H9 (cell line): ENCODE measurements at regions not wholly inside any gene's neighbourhood (a gene's known extent, or its start where the extent isn't known, plus 50 kb on each side); places are given as distances from the start of the nearest gene placed in this dataset.

Experiments
- DNase-seq: peaks from one replicate; pipeline ENCODE4 v3.0.0-alpha.2; 2017
- H2AFZ ChIP-seq: one replicate; pipeline ENCODE4 v1.6.1; 2013; ENCODE audit warnings: mild to moderate bottlenecking, low read length, control low read depth, moderate library complexity
- H2AK5ac ChIP-seq: 2 replicates; pipeline ENCODE4 v1.6.1; 2013; ENCODE audit warnings: low read length, control low read depth, mixed read lengths; ENCODE audit not compliant: insufficient read length
- H2BK120ac ChIP-seq: one replicate; pipeline ENCODE4 v1.6.1; 2013; ENCODE audit warnings: low read depth, mild to moderate bottlenecking, low read length, control low read depth, inconsistent platforms; ENCODE audit not compliant: poor library complexity, severe bottlenecking
- H2BK12ac ChIP-seq: 2 replicates; pipeline ENCODE4 v1.6.1; 2013; ENCODE audit warnings: low read length, control low read depth, mixed read lengths, low read depth; ENCODE audit not compliant: insufficient read length
- H2BK15ac ChIP-seq: 2 replicates; pipeline ENCODE4 v1.6.1; 2013; ENCODE audit warnings: low read depth, low read length, control low read depth
- H2BK20ac ChIP-seq: one replicate; pipeline ENCODE4 v1.6.1; 2013; ENCODE audit warnings: low read depth, mild to moderate bottlenecking, low read length, control low read depth, inconsistent platforms; ENCODE audit not compliant: poor library complexity, severe bottlenecking
- H2BK5ac ChIP-seq: 2 replicates; pipeline ENCODE4 v1.6.1; 2013; ENCODE audit warnings: low read length, control low read depth, mixed read lengths; ENCODE audit not compliant: insufficient read length
- H3K14ac ChIP-seq: 2 replicates; pipeline ENCODE4 v1.6.1; 2013; ENCODE audit warnings: low read length, control low read depth; ENCODE audit not compliant: insufficient read depth
- H3K18ac ChIP-seq: 2 replicates; pipeline ENCODE4 v1.6.1; 2013; ENCODE audit warnings: low read depth, mild to moderate bottlenecking, mixed read lengths, low read length, control low read depth; ENCODE audit not compliant: insufficient read length
- H3K23ac ChIP-seq: 2 replicates; pipeline ENCODE4 v1.6.1; 2013; ENCODE audit warnings: low read length, control low read depth, mixed read lengths, low read depth; ENCODE audit not compliant: insufficient read length
- H3K23me2 ChIP-seq: 2 replicates; pipeline ENCODE4 v1.6.1; 2013; ENCODE audit warnings: low read depth, mild to moderate bottlenecking, mixed read lengths, low read length, control low read depth; ENCODE audit not compliant: insufficient read length, poor library complexity, severe bottlenecking
- H3K27ac ChIP-seq: 2 replicates; pipeline ENCODE4 v1.5.1; 2013; ENCODE audit warnings: low read length, control low read depth, mixed read lengths, low read depth; ENCODE audit not compliant: insufficient read length
- H3K27me3 ChIP-seq: 2 replicates; pipeline ENCODE4 v1.6.1; 2013; ENCODE audit warnings: low read length, control low read depth, inconsistent platforms; ENCODE audit not compliant: insufficient read depth
- H3K4ac ChIP-seq: 2 replicates; pipeline ENCODE4 v1.6.1; 2013; ENCODE audit warnings: low read depth, mild to moderate bottlenecking, control low read depth, inconsistent platforms, low read length, moderate library complexity
- H3K4me1 ChIP-seq: 2 replicates; pipeline ENCODE4 v1.6.1; 2013; ENCODE audit warnings: low read length, control low read depth, inconsistent platforms; ENCODE audit not compliant: insufficient read depth
- H3K4me2 ChIP-seq: 2 replicates; pipeline ENCODE4 v1.6.1; 2013; ENCODE audit warnings: low read length, control low read depth, mixed read lengths; ENCODE audit not compliant: insufficient read length, insufficient read depth
- H3K56ac ChIP-seq: 2 replicates; pipeline ENCODE4 v1.6.1; 2013; ENCODE audit warnings: low read depth, mild to moderate bottlenecking, mixed read lengths, low read length, control low read depth; ENCODE audit not compliant: insufficient read length
- H3K79me1 ChIP-seq: 2 replicates; pipeline ENCODE4 v1.6.1; 2013; ENCODE audit warnings: low read depth, mild to moderate bottlenecking, moderate library complexity, low read length, control low read depth, inconsistent platforms; ENCODE audit not compliant: insufficient read depth, poor library complexity, severe bottlenecking
- H3K79me2 ChIP-seq: 2 replicates; pipeline ENCODE4 v1.6.1; 2013; ENCODE audit warnings: low read length, control low read depth, inconsistent platforms; ENCODE audit not compliant: insufficient read depth
- H3K9ac ChIP-seq: 2 replicates; pipeline ENCODE4 v1.6.1; 2013; ENCODE audit warnings: low read length, control low read depth, mixed read lengths; ENCODE audit not compliant: insufficient read length; ENCODE audit errors: extremely low read depth
- H3K9me3 ChIP-seq: one replicate; pipeline ENCODE4 v1.6.1; 2013; ENCODE audit warnings: low read depth, low read length, inconsistent platforms; ENCODE audit not compliant: control insufficient read depth
- H3T11ph ChIP-seq: one replicate; pipeline ENCODE4 v1.6.1; 2013; ENCODE audit warnings: mild to moderate bottlenecking, low read length, control low read depth, inconsistent platforms
- H4K20me1 ChIP-seq: one replicate; pipeline ENCODE4 v1.6.1; 2013; ENCODE audit not compliant: control insufficient read depth, insufficient read length, insufficient read depth
- H4K5ac ChIP-seq: 2 replicates; pipeline ENCODE4 v1.6.1; 2013; ENCODE audit warnings: low read depth, mild to moderate bottlenecking, mixed read lengths, low read length, control low read depth; ENCODE audit not compliant: insufficient read length
- H4K8ac ChIP-seq: replicated peaks from 2 replicates; pipeline ENCODE4 v1.6.1; 2013; ENCODE audit warnings: low read length, control low read depth, mixed read lengths, low read depth; ENCODE audit not compliant: insufficient read length
- H4K91ac ChIP-seq: 2 replicates; pipeline ENCODE4 v1.6.1; 2013; ENCODE audit warnings: low read depth, mild to moderate bottlenecking, moderate library complexity, mixed read lengths, low read length, control low read depth; ENCODE audit not compliant: insufficient read length
- H3K27ac Mint-ChIP-seq, 3 experiments: 2 replicates in 2 of 3; 3 replicates in 1 of 3; pipeline ENCODE4 v1.8.0; 2020 to 2021; ENCODE audit warnings: mixed read lengths in 3 of 3, mild to moderate bottlenecking in 1 of 3, moderate library complexity in 1 of 3
- H3K27me3 Mint-ChIP-seq: 2 replicates; pipeline ENCODE4 v1.8.0; 2021; ENCODE audit warnings: low read depth, mild to moderate bottlenecking, moderate library complexity, mixed read lengths
- H3K36me3 Mint-ChIP-seq, 3 experiments: 2 replicates in 2 of 3; 3 replicates in 1 of 3; pipeline ENCODE4 v1.8.0; 2020 to 2021; ENCODE audit warnings: low read depth in 3 of 3, mixed read lengths in 3 of 3; ENCODE audit not compliant: insufficient read depth in 1 of 3
- H3K4me1 Mint-ChIP-seq, 2 experiments: 2 replicates each; pipeline ENCODE4 v1.8.0; 2020; ENCODE audit warnings: mixed read lengths in 2 of 2
- H3K4me3 Mint-ChIP-seq, 2 experiments: 2 replicates in 1 of 2; 3 replicates in 1 of 2; pipeline ENCODE4 v1.8.0; 2020 to 2021; ENCODE audit warnings: mild to moderate bottlenecking in 2 of 2, mixed read lengths in 2 of 2, moderate library complexity in 1 of 2
- H3K9me3 Mint-ChIP-seq, 2 experiments: 2 replicates in 1 of 2; 3 replicates in 1 of 2; pipeline ENCODE4 v1.8.0; 2020; ENCODE audit warnings: mild to moderate bottlenecking in 2 of 2, mixed read lengths in 2 of 2, moderate library complexity in 1 of 2
- WGBS: extraction: QIAGEN DNeasy Blood & Tissue Kit; methylation state at CpG from one replicate; pipeline ENCODE4 v1.1.7; 2013; ENCODE audit warnings: missing lambda C conversion rate, low lambda C conversion rate, mixed read lengths; ENCODE audit not compliant: insufficient read length; ENCODE audit errors: extremely low coverage; 5-methylcytosine and 5-hydroxymethylcytosine counted together
- TF ChIP-seq, protein P1 (sequence below): fragments of 200-600 bp; sonication (generic); conservative IDR thresholded peaks from 3 replicates; pipeline ENCODE4 v1.8.0; 2021; ENCODE audit warnings: antibody characterized with exemption, mild to moderate bottlenecking

DNA sequence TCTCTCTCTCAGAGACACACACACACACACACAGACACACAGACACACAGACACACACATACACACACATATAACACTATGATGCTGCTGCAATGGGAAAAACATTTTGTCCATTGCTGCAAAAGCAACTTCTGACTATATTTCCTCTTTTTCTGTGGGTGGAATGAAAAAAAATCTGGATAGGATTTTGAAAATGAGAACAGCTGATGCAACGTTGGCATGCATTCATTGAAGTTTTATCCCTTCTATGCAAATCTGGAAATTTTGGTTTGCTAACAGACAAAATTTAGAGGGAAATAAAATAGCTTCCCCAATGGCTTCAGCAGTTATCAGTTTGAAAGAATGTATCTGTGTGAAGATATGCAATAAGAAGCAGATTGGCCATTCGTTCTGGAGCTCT lies 763.4 kb upstream of the GRM7 start:
- no peak overlapping the region for H3K14ac ChIP-seq
- H2BK20ac ChIP-seq: no peak overlapping the region
- no CpG with 5 or more reads among the region's 2 CpGs for WGBS
- H3K23me2 ChIP-seq: no peaks in the 10 kb centered on the region
- no peaks in the 10 kb centered on the region for H3K27me3 Mint-ChIP-seq
- H3K79me2 ChIP-seq: no peaks in the 10 kb centered on the region
- TF ChIP-seq, protein P1, sequence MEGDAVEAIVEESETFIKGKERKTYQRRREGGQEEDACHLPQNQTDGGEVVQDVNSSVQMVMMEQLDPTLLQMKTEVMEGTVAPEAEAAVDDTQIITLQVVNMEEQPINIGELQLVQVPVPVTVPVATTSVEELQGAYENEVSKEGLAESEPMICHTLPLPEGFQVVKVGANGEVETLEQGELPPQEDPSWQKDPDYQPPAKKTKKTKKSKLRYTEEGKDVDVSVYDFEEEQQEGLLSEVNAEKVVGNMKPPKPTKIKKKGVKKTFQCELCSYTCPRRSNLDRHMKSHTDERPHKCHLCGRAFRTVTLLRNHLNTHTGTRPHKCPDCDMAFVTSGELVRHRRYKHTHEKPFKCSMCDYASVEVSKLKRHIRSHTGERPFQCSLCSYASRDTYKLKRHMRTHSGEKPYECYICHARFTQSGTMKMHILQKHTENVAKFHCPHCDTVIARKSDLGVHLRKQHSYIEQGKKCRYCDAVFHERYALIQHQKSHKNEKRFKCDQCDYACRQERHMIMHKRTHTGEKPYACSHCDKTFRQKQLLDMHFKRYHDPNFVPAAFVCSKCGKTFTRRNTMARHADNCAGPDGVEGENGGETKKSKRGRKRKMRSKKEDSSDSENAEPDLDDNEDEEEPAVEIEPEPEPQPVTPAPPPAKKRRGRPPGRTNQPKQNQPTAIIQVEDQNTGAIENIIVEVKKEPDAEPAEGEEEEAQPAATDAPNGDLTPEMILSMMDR: no peak
- H3K4me1 Mint-ChIP-seq: no peaks in the 10 kb centered on the region
- no peak overlapping the region for H3K27ac ChIP-seq
- H3K36me3 Mint-ChIP-seq: no peaks in the 10 kb centered on the region
- H4K20me1 ChIP-seq: no peaks in the 10 kb centered on the region
- no peak overlapping the region for H2AK5ac ChIP-seq
- no peak overlapping the region for H2BK12ac ChIP-seq
- H4K91ac ChIP-seq: no peak overlapping the region
- H3K4ac ChIP-seq: no peak overlapping the region
- no peak overlapping the region for H2BK120ac ChIP-seq
- no peak overlapping the region for H2BK15ac ChIP-seq
- H3K4me1 ChIP-seq: no peaks in the 10 kb centered on the region
- H3K9me3 Mint-ChIP-seq: peaks cover 0 to 2% of the 10 kb centered on the region in 2 experiments; a peak in 1 of 5 replicates
- no peak overlapping the region for H3K23ac ChIP-seq
- no peak overlapping the region for H2AFZ ChIP-seq
- H3K56ac ChIP-seq: no peak overlapping the region
- H3K4me3 Mint-ChIP-seq: no peak overlapping the region
- no peak overlapping the region for H3K18ac ChIP-seq
- no peaks in the 10 kb centered on the region for H3K79me1 ChIP-seq
- H3T11ph ChIP-seq: no peak overlapping the region
- H3K9me3 ChIP-seq: no peaks in the 10 kb centered on the region
- no peak overlapping the region for H3K9ac ChIP-seq
- no peak overlapping the region for H3K4me2 ChIP-seq
- H4K5ac ChIP-seq: no peak overlapping the region
- DNase-seq: no peak
- no peak overlapping the region for H4K8ac ChIP-seq
- no peaks in the 10 kb centered on the region for H3K27me3 ChIP-seq
- no peak overlapping the region for H2BK5ac ChIP-seq
- H3K27ac Mint-ChIP-seq: no peak overlapping the region
